Effector memory CD4-positive, alpha-beta T cell (primary cell): ENCODE measurements at regions not wholly inside any gene's neighbourhood (a gene's known extent, or its start where the extent isn't known, plus 50 kb on each side); places are given as distances from the start of the nearest gene placed in this dataset.

Source experiments
- DNase-seq, 3 donors: peaks; one replicate each; pipeline ENCODE4 v3.0.0-alpha.2; 2020
- H3K27ac ChIP-seq: 2 replicates; pipeline ENCODE4 v1.7.0; 2013; ENCODE audit warnings: mild to moderate bottlenecking, low read length, moderate library complexity; ENCODE audit not compliant: insufficient read depth, poor library complexity, severe bottlenecking
- H3K27me3 ChIP-seq: replicated peaks from 2 replicates; pipeline ENCODE4 v1.7.0; 2013; ENCODE audit warnings: mild to moderate bottlenecking, low read length; ENCODE audit not compliant: insufficient read depth, control insufficient read depth, poor library complexity, severe bottlenecking
- H3K36me3 ChIP-seq: 2 replicates; pipeline ENCODE4 v1.7.0; 2013; ENCODE audit warnings: mild to moderate bottlenecking, low read length, moderate library complexity; ENCODE audit not compliant: control insufficient read depth, insufficient read depth
- H3K4me1 ChIP-seq: 2 replicates; pipeline ENCODE4 v1.7.0; 2013; ENCODE audit warnings: low read length, mild to moderate bottlenecking; ENCODE audit not compliant: control insufficient read depth, insufficient read depth, poor library complexity, severe bottlenecking
- H3K4me3 ChIP-seq: 2 replicates; pipeline ENCODE4 v1.7.0; 2013; ENCODE audit warnings: low read length, low read depth, mild to moderate bottlenecking; ENCODE audit not compliant: insufficient read depth, poor library complexity, severe bottlenecking
- H3K9me3 ChIP-seq: 2 replicates; pipeline ENCODE4 v1.7.0; 2013; ENCODE audit warnings: mild to moderate bottlenecking, low read length, moderate library complexity; ENCODE audit not compliant: control insufficient read depth

- no peak overlapping the region for H3K4me3 ChIP-seq
- no peaks in the 10 kb centered on the region for H3K36me3 ChIP-seq
- H3K27me3 ChIP-seq, result no peaks in the 10 kb centered on the region
- no peaks in the 10 kb centered on the region for H3K9me3 ChIP-seq
- DNase-seq, result no peak
- no peaks in the 10 kb centered on the region for H3K4me1 ChIP-seq
- H3K27ac ChIP-seq, result no peak overlapping the region
Observed at GRCh38 chr7:16207321-16207720, 214.0 kb downstream of the CRPPA start.

GRCh38 chr7:16205466-16205865, 215.9 kb downstream of the CRPPA start:
- no peak overlapping the region for H3K4me3 ChIP-seq
- no peaks in the 10 kb centered on the region for H3K4me1 ChIP-seq
- no peaks in the 10 kb centered on the region for H3K27me3 ChIP-seq
- no peak for DNase-seq
- no peaks in the 10 kb centered on the region for H3K36me3 ChIP-seq
- H3K27ac ChIP-seq, result no peak overlapping the region
- H3K9me3 ChIP-seq, result no peaks in the 10 kb centered on the region

GRCh38 chr7:16204953-16205352, 216.4 kb downstream of the CRPPA start:
- Histone ChIP-seq H3K4me1 (no peaks in the 10 kb centered on the region), H3K27ac (no peak overlapping the region), H3K36me3 (no peaks in the 10 kb centered on the region), H3K27me3 (no peaks in the 10 kb centered on the region), H3K9me3 (no peaks in the 10 kb centered on the region), H3K4me3 (no peak overlapping the region)
- DNase-seq, result no peak

- Histone ChIP-seq H3K27ac (no peak overlapping the region), H3K27me3 (no peaks in the 10 kb centered on the region), H3K4me3 (no peak overlapping the region), H3K9me3 (no peaks in the 10 kb centered on the region), H3K36me3 (no peaks in the 10 kb centered on the region), H3K4me1 (no peaks in the 10 kb centered on the region)
- no peak for DNase-seq
Observed at GRCh38 chr7:16203065-16203464, 218.3 kb downstream of the CRPPA start.

- no peaks in the 10 kb centered on the region for H3K36me3 ChIP-seq
- H3K4me3 ChIP-seq, result no peak overlapping the region
- H3K9me3 ChIP-seq, result no peaks in the 10 kb centered on the region
- H3K27me3 ChIP-seq, result no peaks in the 10 kb centered on the region
- H3K4me1 ChIP-seq, result no peaks in the 10 kb centered on the region
- no peak for DNase-seq
- H3K27ac ChIP-seq, result no peak overlapping the region
Observed at GRCh38 chr7:16202303-16202702, 219.0 kb downstream of the CRPPA start.

GRCh38 chr7:16200591-16200990, 220.7 kb downstream of the CRPPA start:
- no peaks in the 10 kb centered on the region for H3K36me3 ChIP-seq

GRCh38 chr7:16193631-16194030, 227.7 kb downstream of the CRPPA start:
- no peak for DNase-seq
- Histone ChIP-seq H3K9me3 (no peaks in the 10 kb centered on the region), H3K27me3 (no peaks in the 10 kb centered on the region), H3K27ac (no peak overlapping the region), H3K36me3 (no peaks in the 10 kb centered on the region), H3K4me3 (no peak overlapping the region), H3K4me1 (no peaks in the 10 kb centered on the region)

More at GRCh38 chr7:16200591-16200990, 220.7 kb downstream of the CRPPA start:
- H3K27me3 ChIP-seq, result no peaks in the 10 kb centered on the region
- H3K9me3 ChIP-seq, result no peaks in the 10 kb centered on the region
- no peak overlapping the region for H3K27ac ChIP-seq
- H3K4me3 ChIP-seq, result no peak overlapping the region
- no peak for DNase-seq
- H3K4me1 ChIP-seq, result no peaks in the 10 kb centered on the region

GRCh38 chr7:16189026-16189715, 232.2 kb downstream of the CRPPA start:
- no peak overlapping the region for H3K27ac ChIP-seq
- H3K27me3 ChIP-seq, result no peaks in the 10 kb centered on the region
- no peak overlapping the region for H3K4me3 ChIP-seq
- no peaks in the 10 kb centered on the region for H3K9me3 ChIP-seq
- no peaks in the 10 kb centered on the region for H3K36me3 ChIP-seq
- no peaks in the 10 kb centered on the region for H3K4me1 ChIP-seq
- DNase-seq, result no peak

GRCh38 chr7:16187131-16187530, 234.2 kb downstream of the CRPPA start:
- Histone ChIP-seq H3K36me3 (no peaks in the 10 kb centered on the region), H3K9me3 (no peaks in the 10 kb centered on the region), H3K4me1 (no peaks in the 10 kb centered on the region), H3K4me3 (no peak overlapping the region), H3K27ac (no peak overlapping the region), H3K27me3 (no peaks in the 10 kb centered on the region)
- no peak for DNase-seq

GRCh38 chr7:16178585-16178984, 242.8 kb downstream of the CRPPA start:
- no peak for DNase-seq
- no peaks in the 10 kb centered on the region for H3K27me3 ChIP-seq
- no peaks in the 10 kb centered on the region for H3K36me3 ChIP-seq
- H3K4me3 ChIP-seq, result no peak overlapping the region
- no peak overlapping the region for H3K27ac ChIP-seq
- H3K9me3 ChIP-seq, result no peaks in the 10 kb centered on the region
- no peaks in the 10 kb centered on the region for H3K4me1 ChIP-seq
